GM12878 (cell line): ENCODE measurements at regions not wholly inside any gene's neighbourhood (a gene's known extent, or its start where the extent isn't known, plus 50 kb on each side); places are given as distances from the start of the nearest gene placed in this dataset.

Experiments
- ATAC-seq: fragments of 200-7000 bp; cut with Tn5 transposase; 3 replicates; pipeline ENCODE4 v1.9.1; 2020; ENCODE audit warnings: mild to moderate bottlenecking, moderate library complexity
- BruUV-seq: library from RNA; stranded (reverse); fragments of 400-500 nt; replicated peaks from 2 replicates; lab custom pipeline; 2021; lab: Mats Ljungman, UMichigan
- CTCF ChIA-PET: fragments of 300-600 bp; sonication (Branson Sonifier 250); formaldehyde crosslinking; extraction: SDS; loops from one replicate; lab custom pipeline; 2021; ENCODE audit warnings: inconsistent platforms; lab: Yijun Ruan, JAX
- POLR2A ChIA-PET: fragments of 350-600 bp; formaldehyde crosslinking; extraction: SDS; loops from one replicate; lab custom pipeline; 2021; ENCODE audit warnings: inconsistent platforms; lab: Charles Lee
- RAD21 ChIA-PET: fragments of 300-600 bp; sonication (Branson Sonifier 250); formaldehyde crosslinking; loops from one replicate; lab custom pipeline; 2023; ENCODE audit warnings: antibody characterized with exemption; ENCODE audit not compliant: unreplicated experiment; lab: Charles Lee
- SMC1A ChIA-PET: fragments of 300-600 bp; sonication (Branson Sonifier 250); formaldehyde crosslinking; loops from one replicate; lab custom pipeline; 2023; ENCODE audit not compliant: unreplicated experiment, uncharacterized antibody; lab: Charles Lee
- DNase-seq: peaks from one replicate; pipeline ENCODE4 v3.0.0-alpha.2; 2011; ENCODE audit warnings: low read depth, low spot score
- FAIRE-seq: peaks from 3 replicates; lab custom pipeline; 2011; peaks lifted over from hg19 to GRCh38; lab: Jason Lieb, UNC
- H2AFZ ChIP-seq: 2 replicates; pipeline ENCODE4 v1.6.0; 2011; ENCODE audit warnings: low read depth, low read length, control low read depth; ENCODE audit not compliant: control insufficient read depth
- H3K27ac ChIP-seq: 2 replicates; pipeline ENCODE4 v1.5.1; 2011; ENCODE audit warnings: control low read depth; ENCODE audit not compliant: control insufficient read depth, insufficient read depth
- H3K27me3 ChIP-seq, 2 experiments: replicated peaks in 1 of 2; 2 replicates each; pipeline versions ENCODE4 v1.6.0 to v1.6.1; 2011; ENCODE audit warnings: low read length in 1 of 2; ENCODE audit not compliant: control insufficient read depth in 2 of 2, insufficient read depth in 2 of 2
- H3K36me3 ChIP-seq, 2 experiments: 2 replicates each; pipeline ENCODE4 v1.5.1; 2011; ENCODE audit warnings: low read length in 1 of 2; ENCODE audit not compliant: control insufficient read depth in 2 of 2, insufficient read depth in 2 of 2
- H3K4me1 ChIP-seq: 2 replicates; pipeline ENCODE4 v1.6.1; 2011; ENCODE audit warnings: mild to moderate bottlenecking, low read length, moderate library complexity, mixed read lengths; ENCODE audit not compliant: control insufficient read depth, insufficient read depth
- H3K4me2 ChIP-seq: 2 replicates; pipeline ENCODE4 v1.6.0; 2011; ENCODE audit warnings: control low read depth; ENCODE audit not compliant: control insufficient read depth, insufficient read depth
- H3K4me3 ChIP-seq: fragments of 200-600 bp; sonication (generic); 2 replicates; pipeline ENCODE4 v1.5.1; 2016
- H3K79me2 ChIP-seq: 2 replicates; pipeline ENCODE4 v1.6.0; 2011; ENCODE audit warnings: low read length; ENCODE audit not compliant: control insufficient read depth, insufficient read depth
- H3K9ac ChIP-seq: 2 replicates; pipeline ENCODE4 v1.8.0; 2011; ENCODE audit warnings: low read length, control low read depth, mixed read lengths; ENCODE audit not compliant: control insufficient read depth, insufficient read depth
- H3K9me3 ChIP-seq: replicated peaks from 3 replicates; pipeline ENCODE4 v1.5.1; 2011; ENCODE audit warnings: mild to moderate bottlenecking, low read length; ENCODE audit not compliant: control insufficient read depth, insufficient read depth
- H4K20me1 ChIP-seq: 2 replicates; pipeline ENCODE4 v1.6.0; 2011; ENCODE audit not compliant: control insufficient read depth, insufficient read depth
- CREM ChIP-seq: IDR thresholded peaks from 2 replicates; pipeline ENCODE4 v1.6.1; 2014; ENCODE audit warnings: antibody characterized with exemption, low read depth
- ESRRA ChIP-seq: IDR thresholded peaks from 2 replicates; pipeline ENCODE4 v1.6.1; 2012; ENCODE audit warnings: mild to moderate bottlenecking, low read length, improper control_type of control experiment
- EZH2 ChIP-seq: IDR thresholded peaks from 2 replicates; pipeline ENCODE4 v1.6.1; 2012; ENCODE audit warnings: low read depth, mild to moderate bottlenecking, control low read depth, inconsistent platforms, low read length, borderline replicate concordance; ENCODE audit not compliant: control insufficient read depth
- FOXK2 ChIP-seq: fragments of 450-650 bp; IDR thresholded peaks from 2 replicates; pipeline ENCODE4 v1.6.1; 2017; ENCODE audit warnings: mild to moderate bottlenecking, moderate library complexity
- HSF1 ChIP-seq: fragments of 150-350 bp; IDR thresholded peaks from 2 replicates; pipeline ENCODE4 v1.6.1; 2014; ENCODE audit warnings: mild to moderate bottlenecking, low read depth, low read length
- KAT2A ChIP-seq: conservative IDR thresholded peaks from 2 replicates; pipeline ENCODE4 v1.6.1; 2011; ENCODE audit warnings: low read depth, low read length; ENCODE audit not compliant: control insufficient read depth
- NKRF ChIP-seq: fragments of 450-650 bp; conservative IDR thresholded peaks from 2 replicates; pipeline ENCODE4 v1.6.1; 2017; ENCODE audit warnings: mild to moderate bottlenecking, moderate library complexity
- NR2C2 ChIP-seq: IDR thresholded peaks from 2 replicates; pipeline ENCODE4 v1.6.1; 2011; ENCODE audit warnings: borderline replicate concordance, low read depth; ENCODE audit not compliant: control insufficient read depth, insufficient read length
- SMARCA5 ChIP-seq: fragments of 450-650 bp; IDR thresholded peaks from 2 replicates; pipeline ENCODE4 v1.6.1; 2017; ENCODE audit warnings: mild to moderate bottlenecking
- ZNF217 ChIP-seq: fragments of 450-650 bp; IDR thresholded peaks from 2 replicates; pipeline ENCODE4 v1.6.1; 2017; ENCODE audit warnings: antibody characterized with exemption, mild to moderate bottlenecking
- WGBS: methylation state at CpG from one replicate; pipeline ENCODE4 v1.1.6; 2016; ENCODE audit warnings: low lambda C conversion rate; ENCODE audit not compliant: insufficient replicate concordance, insufficient coverage; ENCODE audit errors: missing lambda C conversion rate; 5-methylcytosine and 5-hydroxymethylcytosine counted together
- in situ Hi-C: fragments of 300-500 bp; cut with MboI; formaldehyde crosslinking; loops from 9 replicates; pipeline ENCODE4 v1.14.3; 2018; ENCODE audit warnings: mixed read lengths
- intact Hi-C: fragments of 100-400 bp; cut with micrococcal nuclease; formaldehyde crosslinking; loops from one replicate; pipeline ENCODE4 v1.14.2; 2022; ENCODE audit not compliant: unreplicated experiment

GRCh38 chr2:187718092-187718491 lies 163.9 kb upstream of the TFPI start:
- intact Hi-C loops = no loop called here
- DNase-seq (no peak), ATAC-seq (no peak), FAIRE-seq (no peak)
- ChIA-PET CTCF (interaction anchor here (1.2 kb wide), 1 partner anchor 24 kb away, joined by 3 read pairs; no protein-coding TSS in a partner anchor), POLR2A (no interaction called here), SMC1A (no interaction called here), RAD21 (no interaction called here)
- no TSS peak for BruUV-seq
- no peaks in the 10 kb centered on the region for H3K4me1 ChIP-seq
- no peaks in the 10 kb centered on the region for H3K9me3 ChIP-seq
- H3K9ac ChIP-seq = no peak overlapping the region
- no peak overlapping the region for H3K27ac ChIP-seq
- TF ChIP-seq HSF1 (no peak), KAT2A (no peak), EZH2 (no peak), SMARCA5 (no peak), ZNF217 (no peak), FOXK2 (no peak), CREM (no peak), NR2C2 (no peak), NKRF (no peak), ESRRA (no peak)
- in situ Hi-C loops = no loop called here
- H3K79me2 ChIP-seq = no peaks in the 10 kb centered on the region
- H2AFZ ChIP-seq = no peak overlapping the region
- H3K36me3 ChIP-seq = no peaks in the 10 kb centered on the region
- no peak overlapping the region for H3K4me3 ChIP-seq
- no peaks in the 10 kb centered on the region for H3K27me3 ChIP-seq
- no peak overlapping the region for H3K4me2 ChIP-seq
- 0% methylated on average over 1 of the region's 1 CpG for WGBS
- H4K20me1 ChIP-seq = no peaks in the 10 kb centered on the region
